ENCODE measurements at regions not wholly inside any gene's neighbourhood (a gene's known extent, or its start where the extent isn't known, plus 50 kb on each side); places are given as distances from the start of the nearest gene placed in this dataset.

DNA sequence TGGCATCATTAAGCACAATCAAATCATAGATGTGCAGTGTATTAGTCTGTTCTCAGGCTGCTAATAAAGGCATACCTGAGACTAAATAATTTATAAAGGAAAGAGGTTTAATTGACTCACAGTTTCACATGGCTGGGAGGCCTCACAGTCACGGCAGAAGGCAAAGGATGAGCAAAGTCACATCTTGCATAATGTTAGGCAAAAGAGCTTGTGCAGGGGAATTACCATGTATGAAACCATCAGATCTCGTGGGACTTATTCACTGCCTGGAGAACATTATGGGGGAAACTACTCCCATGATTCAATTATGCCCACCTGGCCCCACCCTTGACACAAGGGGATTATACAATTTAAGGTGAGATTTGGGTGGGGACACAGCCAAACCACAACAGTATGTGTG, 245.2 kb upstream of the DACH1 start:
- DNase-seq (ENCODE audit: low read depth): no peak

DNA sequence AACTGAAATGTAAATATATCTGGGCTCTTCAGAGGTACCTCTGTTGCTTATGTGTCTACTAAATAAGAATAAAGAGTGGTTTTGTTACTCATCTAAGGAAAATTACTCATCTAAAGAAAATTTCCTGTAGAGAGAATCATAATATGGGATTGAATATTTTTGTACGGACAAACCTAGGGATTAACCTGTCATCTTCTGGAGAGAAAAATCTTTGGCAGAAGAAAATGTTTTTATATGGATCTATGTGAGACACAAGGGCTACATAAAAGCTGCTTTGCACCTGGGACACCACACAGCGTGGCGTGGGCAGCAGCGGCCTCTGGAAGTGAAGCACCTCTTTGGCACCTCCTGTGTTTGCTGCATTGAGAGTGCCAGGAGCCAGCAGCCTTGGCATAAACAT, 242.9 kb upstream of the DACH1 start:
- DNase-seq (ENCODE audit: low read depth): no peak

DNA sequence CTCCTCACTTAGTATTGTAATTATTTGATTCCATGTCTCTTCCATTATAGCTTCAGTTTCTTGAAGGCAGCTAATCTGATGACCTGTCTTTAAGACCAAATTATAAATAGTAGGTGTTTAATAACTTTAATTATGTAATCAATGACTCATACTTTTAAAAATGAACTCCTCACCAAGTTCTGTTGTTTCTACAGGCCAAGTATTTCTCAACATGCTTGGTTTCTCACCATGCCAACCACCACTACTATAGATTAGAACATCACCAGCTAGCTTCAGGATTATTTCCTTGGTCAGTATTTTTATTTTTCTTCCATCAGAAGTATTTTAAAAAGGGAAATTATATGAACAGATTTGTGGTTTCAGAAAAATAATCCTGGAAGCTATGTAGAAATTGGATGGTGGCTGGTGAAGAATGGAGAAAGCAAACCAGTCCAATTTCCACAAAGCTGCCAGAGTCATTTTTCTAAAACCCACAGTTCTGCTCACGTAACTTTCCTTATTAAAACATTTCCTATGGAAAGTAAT, 237.7 kb upstream of the DACH1 start:
- no peak for DNase-seq (ENCODE audit: low read depth)

DNA sequence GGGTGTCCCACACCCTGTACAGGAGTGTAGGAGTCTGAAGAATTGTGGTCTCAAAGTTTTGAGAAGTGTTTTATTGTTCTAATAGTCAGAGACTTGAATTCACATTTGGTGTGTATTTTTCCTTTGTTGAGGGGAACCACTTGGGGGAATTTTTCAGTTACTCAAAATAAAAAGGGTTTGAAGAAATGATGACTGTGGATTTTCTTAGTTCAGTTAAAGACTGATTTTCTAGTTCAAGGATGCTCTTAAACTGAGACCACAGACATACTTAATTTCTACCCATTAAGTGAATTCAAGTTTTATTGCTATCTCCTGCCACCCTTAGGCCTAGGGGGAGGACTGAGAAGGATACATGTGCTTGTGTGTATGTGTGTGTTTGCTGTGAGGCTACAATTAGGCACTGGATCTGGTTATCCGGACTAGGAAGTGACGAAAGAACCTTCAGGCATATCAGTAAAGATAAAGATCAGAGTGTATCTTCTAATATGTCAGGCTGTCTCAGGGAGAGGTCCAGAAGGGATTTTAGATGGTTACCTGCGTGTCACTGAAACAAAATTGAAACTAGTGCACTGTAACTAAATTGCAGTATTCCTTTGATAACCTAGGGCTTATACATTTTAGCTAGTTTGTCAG, 234.9 kb upstream of the DACH1 start:
- DNase-seq (ENCODE audit: low read depth): no peak

- DNase-seq (ENCODE audit: low read depth): no peak
Measured at GRCh38 chr13:72100339-72100738, 233.3 kb upstream of the DACH1 start.

DNA sequence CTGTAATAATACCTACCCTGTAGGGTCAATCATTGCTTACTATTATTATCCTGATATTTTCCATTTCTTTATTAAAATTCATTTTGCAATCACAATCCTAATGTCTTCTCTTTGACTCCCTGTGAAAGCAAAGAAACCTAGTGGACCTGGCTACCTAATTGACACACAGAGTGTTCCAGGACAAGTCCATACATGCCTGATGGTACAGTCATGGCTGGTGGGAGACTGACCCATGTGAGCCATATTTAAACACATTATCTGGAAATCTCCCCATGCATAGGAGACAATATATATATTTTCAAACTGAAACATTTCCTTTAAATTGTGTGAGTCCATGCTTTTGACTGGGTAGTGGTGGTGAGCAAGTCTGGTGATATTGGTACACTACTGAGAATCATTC, 230.6 kb upstream of the DACH1 start:
- DNase-seq (ENCODE audit: low read depth): no peak

GRCh38 chr13:72093262-72093661, 226.3 kb upstream of the DACH1 start:
- DNase-seq (ENCODE audit: low read depth): no peak

DNA sequence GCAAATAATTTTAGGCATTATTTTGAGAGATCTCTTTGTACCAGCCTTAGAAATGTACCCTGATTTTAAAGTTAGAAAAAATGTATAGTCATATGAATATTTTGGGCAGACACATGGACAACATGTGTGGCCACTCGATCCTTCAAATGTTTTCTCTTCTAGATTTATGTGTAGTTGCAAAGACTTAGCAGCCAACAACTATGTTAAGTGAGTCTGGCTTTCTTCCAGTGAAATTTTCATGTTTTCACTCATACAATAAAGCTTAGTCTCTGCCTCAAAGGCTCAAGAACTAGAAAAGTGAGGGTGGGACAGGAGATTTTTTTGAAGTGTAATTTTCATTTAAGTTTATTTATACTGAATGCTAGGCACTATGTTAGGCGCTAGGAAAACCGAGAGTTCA, 207.7 kb upstream of the DACH1 start:
- no peak for DNase-seq (ENCODE audit: low read depth)

DNA sequence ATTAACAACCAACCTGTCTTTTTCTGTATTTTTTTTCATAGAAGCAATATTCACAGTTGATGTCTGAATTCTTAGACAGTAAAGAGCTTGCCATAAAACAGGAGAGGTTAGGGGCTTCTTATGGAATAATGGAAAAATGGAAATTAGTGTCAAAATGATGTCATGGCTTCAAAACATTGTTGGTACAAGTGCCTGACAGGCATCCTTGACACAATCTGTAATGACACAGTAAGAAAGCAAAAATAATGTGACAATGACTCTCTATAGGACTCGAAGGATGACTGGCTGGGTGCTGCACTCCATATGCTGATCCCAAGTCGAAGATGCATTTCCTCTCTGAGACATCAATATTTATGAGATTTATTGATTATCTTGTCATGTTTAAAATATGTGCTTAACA, 205.3 kb upstream of the DACH1 start:
- no peak for DNase-seq (ENCODE audit: low read depth)

DNA sequence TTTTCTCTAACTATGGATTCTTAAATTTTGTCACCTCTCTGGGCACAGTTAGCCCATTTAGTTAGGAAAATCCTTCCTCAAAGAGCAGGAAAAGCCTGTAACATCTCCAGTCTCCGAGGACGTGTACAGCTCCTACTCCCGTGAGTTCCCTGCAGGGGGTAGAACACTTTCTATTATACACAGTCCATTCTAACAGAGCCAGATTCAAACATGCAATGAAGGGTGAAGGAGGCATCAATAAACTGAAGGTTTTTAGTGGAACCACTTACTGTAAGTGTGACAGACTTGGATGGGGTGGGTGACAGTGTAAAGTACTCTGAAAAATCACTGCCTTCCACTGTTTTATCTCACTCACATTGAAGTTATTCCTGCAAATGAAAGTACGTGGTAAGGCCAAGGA, 204.7 kb upstream of the DACH1 start:
- DNase-seq (ENCODE audit: low read depth): no peak

DNA sequence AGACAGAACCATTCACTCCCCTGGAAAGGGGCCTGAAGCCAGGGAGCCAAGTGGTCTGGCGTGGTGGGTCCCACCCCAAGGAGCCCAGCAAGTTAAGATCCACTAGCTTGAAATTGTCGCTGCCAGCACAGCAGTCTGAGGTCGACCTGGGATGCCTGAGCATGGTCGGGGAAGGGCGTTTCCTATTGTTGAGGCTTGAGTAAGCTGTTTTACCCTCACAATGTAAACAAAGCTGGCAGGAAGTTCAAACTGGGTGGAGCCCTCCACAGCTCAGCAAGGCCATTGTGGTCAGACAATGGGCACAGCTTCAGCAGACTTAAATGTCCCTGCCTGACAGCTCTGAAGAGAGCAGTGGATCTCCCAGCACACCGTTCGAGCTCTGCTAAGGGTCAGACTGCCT, 195.6 kb upstream of the DACH1 start:
- no peak for DNase-seq (ENCODE audit: low read depth)

- no peak for DNase-seq (ENCODE audit: low read depth)
Measured at GRCh38 chr13:72061613-72062012, 194.6 kb upstream of the DACH1 start.

DNA sequence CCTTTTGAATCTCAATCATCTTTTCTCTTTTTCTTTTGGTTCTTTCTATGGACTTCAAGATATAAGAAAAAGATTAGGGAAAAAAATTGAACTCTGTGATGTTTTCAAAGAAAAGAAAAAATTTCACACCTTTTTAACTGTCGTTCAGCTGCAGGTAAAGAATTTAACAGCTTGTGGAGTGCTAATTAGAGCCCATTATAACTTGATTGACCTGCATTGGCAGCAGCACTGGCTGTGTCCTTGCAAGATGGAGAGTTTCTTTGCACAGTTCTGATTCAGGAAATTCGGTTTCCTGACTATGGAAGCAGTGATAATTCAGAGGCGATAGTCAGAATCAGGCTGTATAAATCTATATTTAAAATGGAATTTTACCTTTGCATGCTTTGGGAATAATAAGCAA, 183.2 kb upstream of the DACH1 start:
- no peak for DNase-seq (ENCODE audit: low read depth)

DNA sequence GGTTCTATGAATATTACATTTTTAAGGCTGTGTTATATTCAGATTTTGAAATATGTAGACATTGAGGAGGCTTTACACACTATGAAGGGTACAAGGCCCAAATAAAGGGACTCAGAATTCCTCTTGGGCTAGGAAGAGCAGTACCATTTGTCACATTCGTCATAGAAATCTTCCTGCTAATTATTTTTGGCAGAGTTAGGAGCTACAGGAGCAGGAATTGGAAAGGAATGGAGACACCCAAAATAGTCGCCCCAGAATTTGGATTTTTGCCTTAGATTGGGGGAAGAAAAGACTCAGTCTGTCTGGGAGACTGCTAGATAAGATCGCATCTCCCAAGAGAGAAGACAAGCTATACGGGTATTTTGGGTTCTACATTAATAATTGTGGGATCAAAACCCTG, 176.4 kb upstream of the DACH1 start:
- no peak for DNase-seq (ENCODE audit: low read depth)

GRCh38 chr13:72041165-72041564, 174.2 kb upstream of the DACH1 start:
- no peak for DNase-seq (ENCODE audit: low read depth)

- no peak for DNase-seq (ENCODE audit: low read depth)
Measured at GRCh38 chr13:72039126-72039525, 172.1 kb upstream of the DACH1 start.

DNA sequence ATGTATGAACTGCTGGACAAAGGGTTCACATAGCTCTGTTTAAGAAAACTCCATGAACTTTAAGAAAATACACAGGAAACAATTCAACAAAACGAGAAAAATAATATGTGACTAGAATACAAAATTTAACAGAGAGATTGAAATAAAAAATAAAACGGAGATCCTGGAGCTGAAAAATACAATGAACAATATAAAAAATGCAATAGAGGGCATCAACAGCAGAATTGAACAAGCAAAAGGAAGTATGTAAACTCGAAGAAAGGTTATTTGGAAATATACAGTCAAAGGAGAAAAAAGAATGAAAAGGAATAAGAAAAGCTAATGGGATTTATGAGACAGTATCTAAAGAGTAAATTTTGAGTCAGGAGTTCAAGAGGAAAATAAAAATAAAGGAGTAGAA, 163.0 kb upstream of the DACH1 start:
- DNase-seq (ENCODE audit: low read depth): no peak

DNA sequence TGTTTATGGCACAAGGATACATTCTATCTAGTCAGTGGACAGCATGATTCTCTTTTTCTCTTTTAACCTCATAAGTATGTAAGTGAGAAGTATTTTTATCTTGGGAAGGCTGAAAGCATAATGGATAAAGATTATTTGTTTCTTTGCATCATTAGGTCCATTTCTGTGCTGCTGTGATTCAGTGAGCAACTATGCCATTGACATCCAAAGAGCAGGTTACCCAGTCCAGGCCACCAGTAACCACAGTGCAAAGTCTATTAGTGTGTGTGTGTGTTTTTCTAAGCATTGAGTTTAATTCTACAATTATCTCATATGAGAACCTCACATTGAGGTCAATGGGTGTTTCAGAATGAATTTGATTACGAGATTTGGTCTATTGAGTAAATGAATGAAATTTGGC, 158.8 kb upstream of the DACH1 start:
- DNase-seq (ENCODE audit: low read depth): no peak

DNA sequence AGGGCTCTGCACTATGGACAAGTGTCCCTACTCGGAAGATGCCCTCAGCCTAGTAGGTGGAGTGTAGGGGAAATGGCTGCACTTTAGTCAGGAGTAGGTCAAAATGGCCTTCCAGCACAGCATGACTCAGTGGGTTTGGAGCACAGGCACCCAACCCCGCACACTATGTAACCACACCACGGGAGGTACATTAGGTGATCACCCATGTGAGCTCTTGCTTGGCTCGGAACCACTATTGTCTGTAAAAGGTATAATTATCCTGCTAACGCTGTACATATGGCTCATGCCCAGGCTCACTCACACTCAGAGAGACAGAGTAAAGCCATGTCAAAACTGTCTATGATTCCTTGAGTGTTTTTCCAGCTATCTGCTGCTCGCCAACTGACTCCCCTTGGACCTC, 156.9 kb upstream of the DACH1 start:
- DNase-seq (ENCODE audit: low read depth): no peak

DNA sequence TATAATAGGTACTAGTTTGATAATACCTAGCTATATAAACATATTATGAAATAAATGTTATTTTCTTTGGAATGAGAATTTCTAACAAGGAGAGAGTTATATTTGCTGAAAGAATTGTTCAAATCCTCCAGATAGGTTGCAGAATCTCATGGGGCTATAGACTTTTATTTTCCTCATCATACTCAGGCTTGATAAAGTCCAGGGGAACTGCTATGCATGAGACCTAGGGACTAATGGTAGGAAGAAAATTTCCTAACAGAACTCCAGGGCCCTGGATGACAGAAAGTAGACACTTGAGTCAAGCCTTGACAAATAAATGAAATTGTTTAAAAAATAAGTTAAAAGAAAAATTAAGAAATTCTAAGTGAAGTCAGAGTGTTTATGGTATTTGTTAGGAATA, 138.5 kb upstream of the DACH1 start:
- DNase-seq (ENCODE audit: low read depth): no peak

DNA sequence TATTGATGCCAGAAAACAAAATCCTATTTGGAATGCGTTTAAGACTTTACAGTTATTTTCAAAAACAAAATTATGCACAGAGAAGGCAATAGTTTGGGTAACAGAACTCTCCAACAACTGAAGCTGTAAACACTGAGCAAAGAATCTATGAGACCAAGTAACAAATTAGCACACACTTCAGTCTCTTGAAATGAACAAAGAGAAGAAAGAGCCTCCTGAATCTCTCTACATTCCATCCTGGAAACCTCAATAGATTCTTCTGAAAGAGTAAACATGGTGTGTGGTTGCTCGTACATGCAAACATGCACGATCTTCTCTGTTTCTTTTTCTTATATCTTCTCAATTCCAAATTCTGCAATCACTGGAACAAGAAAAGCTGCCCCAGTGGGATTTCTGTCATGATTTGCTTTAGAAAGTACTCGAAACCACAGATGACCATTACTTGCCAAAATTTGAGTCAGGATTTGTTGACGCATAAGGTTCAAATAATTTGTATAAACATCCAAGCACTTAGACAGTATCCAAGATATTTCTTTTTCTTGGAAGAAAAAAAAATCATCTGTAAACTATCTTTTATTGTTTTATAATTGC, 137.9 kb upstream of the DACH1 start:
- DNase-seq (ENCODE audit: low read depth): no peak

- no peak for DNase-seq (ENCODE audit: low read depth)
Measured at GRCh38 chr13:72004246-72004645, 137.2 kb upstream of the DACH1 start.

GRCh38 chr13:71998223-71998622, 131.2 kb upstream of the DACH1 start:
- no peak for DNase-seq (ENCODE audit: low read depth)

DNA sequence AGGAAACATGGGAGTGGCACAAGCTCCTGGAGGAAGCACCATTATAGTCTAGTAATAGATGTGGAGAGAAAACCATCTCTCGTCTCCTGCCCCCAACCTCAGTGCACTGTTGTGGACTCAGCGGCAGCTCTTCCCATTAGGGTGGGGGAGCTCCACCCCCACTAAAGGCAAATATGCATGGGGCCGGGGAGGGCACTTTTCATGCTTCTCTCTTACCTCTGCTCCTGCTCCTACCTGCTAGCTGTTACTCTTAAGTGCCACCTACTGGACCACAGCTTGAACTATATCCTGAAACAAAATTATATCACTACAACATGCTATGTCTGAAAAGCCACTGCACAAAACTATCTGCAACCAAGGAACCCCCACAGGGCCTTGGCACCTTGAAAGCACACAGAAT, 112.6 kb upstream of the DACH1 start:
- no peak for DNase-seq (ENCODE audit: low read depth)

Measured in stimulated activated CD8-positive, alpha-beta memory T cell treated with anti-CD3 and anti-CD28 coated beads, Interleukin-15, amount 100 ng/mL, for 1 hour (primary cell).